SKM-1 treated with dmso at 0.1 percent for 144 hours (cell line): ENCODE measurements at regions not wholly inside any gene's neighbourhood (a gene's known extent, or its start where the extent isn't known, plus 50 kb on each side); places are given as distances from the start of the nearest gene placed in this dataset.
"Not testable (repeated sequence)": the region's sequence is repeated elsewhere in the genome, so short reads cannot be mapped to it uniquely, and the experiment has no call there.

ENCODE experiments used
- DNase-seq: peaks from one replicate; lab custom pipeline; 2025; ENCODE audit not compliant: unreplicated experiment; lab: John Stamatoyannopoulos, UW

- DNase-seq: no peak
These were observed 719.5 kb downstream of the BCL11A start for GRCh38 chr2:59833941-59834340.

DNA sequence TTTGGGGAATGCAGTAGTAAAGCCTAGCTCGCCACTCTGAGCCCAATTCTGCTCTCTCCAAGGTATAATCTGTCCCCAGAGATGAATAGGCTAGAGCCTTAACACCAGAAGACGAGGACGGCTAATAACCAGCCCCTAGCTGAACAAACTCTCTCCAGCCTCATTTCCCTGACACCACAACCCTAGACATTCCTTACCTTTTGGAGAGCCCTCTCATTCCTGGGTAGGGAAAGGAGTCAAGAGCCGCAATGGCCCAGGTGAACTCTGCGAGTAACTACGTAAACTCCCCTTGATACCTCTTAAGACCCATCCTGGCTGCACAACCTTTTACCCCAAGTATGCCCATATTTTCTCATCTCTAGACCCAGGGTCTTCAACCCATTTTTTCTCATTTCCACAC is 722.9 kb downstream of the BCL11A start:
- DNase-seq: no peak

DNA sequence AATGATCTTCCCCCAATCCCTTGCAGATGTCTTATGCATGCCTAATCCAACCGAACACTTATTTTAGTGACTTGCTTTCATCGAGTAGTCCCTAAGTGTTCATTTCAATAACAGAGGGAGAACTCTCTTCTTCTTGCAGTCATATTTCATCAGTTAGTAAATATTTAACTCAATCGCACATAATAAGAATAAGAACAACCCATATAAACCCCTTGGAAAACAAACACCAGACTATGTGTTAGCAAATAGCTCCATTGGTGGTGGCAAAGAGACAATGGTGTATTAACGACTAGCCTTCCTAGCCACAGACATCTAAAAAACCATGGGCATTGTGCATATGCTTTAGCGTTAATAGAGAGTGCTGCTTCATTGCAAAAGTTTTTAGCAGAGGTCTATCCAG is 725.8 kb downstream of the BCL11A start:
- DNase-seq: no peak

- DNase-seq: no peak
These were observed 727.3 kb downstream of the BCL11A start for GRCh38 chr2:59826177-59826576.

- no peak for DNase-seq
These were observed 729.1 kb downstream of the BCL11A start for GRCh38 chr2:59824314-59824713.

DNA sequence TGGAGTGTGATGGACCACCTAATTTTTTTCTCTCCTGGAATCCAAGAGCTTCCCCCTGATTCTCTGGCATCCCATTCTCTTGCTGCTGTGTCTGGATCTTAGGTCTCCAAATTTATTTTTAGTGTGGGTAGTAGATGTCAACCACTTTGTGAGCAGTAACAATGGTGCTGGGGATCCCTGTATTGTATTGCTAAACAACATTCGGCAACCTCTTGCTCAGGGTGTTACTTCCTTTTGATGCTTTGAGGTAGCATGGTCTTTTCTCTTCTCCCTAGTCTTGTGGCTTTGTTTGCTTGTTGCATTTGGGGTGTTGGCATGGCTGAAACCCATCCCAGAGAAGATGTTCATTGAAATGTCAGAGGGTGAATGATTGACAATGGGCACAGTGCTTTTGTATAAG is 737.4 kb downstream of the BCL11A start:
- no peak for DNase-seq

DNA sequence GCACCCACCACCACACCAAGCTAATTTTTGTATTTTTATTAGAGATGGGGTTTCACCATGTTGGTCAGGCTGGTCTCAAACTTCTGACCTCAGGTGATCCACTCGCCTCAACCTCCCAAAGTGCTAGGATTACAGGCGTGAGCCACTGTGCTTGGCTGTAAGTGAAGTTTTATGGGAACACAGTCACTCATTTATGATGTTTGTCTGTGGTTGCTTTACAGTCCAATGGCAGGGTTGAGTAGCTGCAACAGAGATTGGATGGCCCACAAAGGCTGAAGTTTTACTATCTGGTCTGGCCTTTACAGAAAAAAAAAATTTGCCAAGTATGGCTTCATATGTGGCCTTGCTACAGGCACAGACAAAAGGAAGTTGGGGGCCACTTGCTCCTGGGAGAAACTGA is 743.2 kb downstream of the BCL11A start:
- DNase-seq: not testable (repeated sequence)

- DNase-seq: no peak
These were observed 747.0 kb downstream of the BCL11A start for GRCh38 chr2:59806486-59806885.

- DNase-seq: no peak
These were observed 748.7 kb downstream of the BCL11A start for GRCh38 chr2:59804732-59805131.

DNA sequence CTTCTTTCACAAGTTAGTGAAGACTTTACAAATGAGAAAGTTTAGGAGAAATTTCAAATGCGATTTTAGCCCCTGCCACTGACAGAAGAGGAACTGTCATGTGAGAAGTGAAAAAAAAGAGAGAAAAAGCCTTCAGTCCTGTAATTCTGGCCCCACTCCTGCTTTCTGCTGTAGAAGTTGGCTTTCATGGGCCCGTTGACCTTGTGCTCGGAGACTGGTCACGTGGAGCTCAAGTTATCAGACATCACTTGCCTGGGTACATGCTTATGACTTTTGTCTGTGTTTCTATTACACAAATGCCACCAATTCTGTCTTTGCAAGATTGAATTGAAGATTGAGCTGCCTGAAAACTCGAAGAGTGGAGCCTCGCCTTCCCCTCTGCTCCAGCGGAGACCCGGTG is 749.9 kb downstream of the BCL11A start:
- DNase-seq: no peak

DNA sequence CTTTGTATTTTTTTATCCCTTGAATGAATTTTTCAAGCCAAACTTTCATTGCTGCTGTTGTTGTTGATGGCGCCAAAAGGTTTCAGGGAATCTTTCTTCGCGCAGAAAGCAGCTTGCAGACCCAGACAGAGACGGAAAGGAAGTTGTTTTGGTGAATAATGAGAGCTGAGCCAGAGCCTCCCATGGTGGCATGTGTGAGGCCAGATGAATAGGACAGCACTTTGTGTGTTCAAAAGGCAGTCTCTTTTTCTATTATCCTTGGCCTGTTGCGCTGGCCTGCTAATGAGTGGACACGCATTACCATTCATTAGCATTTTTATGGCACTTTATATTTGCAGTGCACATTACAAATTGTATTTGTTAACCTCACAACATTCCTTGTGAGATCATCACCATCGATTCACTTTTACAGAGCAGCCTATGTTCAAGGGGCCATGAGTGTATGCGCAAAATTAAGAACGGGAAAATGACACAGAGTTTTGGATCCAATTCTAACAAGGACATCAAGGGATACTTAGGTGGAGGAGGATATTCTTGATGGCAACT is 754.7 kb downstream of the BCL11A start:
- no peak for DNase-seq

- no peak for DNase-seq
These were observed 762.3 kb downstream of the BCL11A start for GRCh38 chr2:59791004-59791618.

DNA sequence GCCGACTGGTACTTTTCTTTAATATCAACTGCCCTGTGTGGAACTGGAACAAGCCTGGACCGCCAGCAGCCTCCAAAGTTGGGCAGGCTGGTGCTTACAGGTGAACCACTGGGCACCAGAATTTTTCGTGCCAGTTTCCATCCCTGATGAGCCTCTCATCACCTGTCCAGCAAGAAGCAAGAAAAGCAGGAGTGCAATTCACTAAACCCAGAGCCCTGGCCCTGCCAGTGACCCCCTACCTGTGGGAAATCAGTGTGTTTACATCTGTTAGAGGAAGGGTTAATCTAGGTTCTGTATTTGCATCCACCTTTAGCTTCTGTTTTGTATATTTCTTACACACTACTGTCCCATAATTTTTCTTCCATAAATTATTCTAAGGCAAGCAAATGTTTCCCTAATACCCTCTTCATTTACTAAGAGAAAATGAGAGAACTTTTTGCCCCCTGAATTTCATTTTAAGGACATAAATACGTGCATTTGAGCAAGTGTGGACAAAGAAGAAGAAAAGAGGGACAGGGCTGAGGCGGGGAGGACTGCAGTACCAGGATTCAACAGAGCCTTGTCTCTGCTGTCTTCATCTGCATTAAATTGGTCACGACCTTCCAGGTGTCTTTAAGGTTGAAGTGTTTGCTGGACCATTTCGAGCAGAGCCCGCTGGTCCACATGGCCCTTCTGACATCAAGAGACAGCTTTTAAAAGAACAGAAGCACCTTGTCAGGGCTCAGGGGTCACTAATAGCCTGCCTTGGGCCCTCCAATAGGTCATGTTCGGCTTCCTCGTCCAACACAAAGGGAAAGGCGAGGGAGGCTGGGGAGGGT is 763.1 kb downstream of the BCL11A start:
- DNase-seq: no peak

GRCh38 chr2:59789523-59789922 is 763.9 kb downstream of the BCL11A start:
- DNase-seq: no peak

DNA sequence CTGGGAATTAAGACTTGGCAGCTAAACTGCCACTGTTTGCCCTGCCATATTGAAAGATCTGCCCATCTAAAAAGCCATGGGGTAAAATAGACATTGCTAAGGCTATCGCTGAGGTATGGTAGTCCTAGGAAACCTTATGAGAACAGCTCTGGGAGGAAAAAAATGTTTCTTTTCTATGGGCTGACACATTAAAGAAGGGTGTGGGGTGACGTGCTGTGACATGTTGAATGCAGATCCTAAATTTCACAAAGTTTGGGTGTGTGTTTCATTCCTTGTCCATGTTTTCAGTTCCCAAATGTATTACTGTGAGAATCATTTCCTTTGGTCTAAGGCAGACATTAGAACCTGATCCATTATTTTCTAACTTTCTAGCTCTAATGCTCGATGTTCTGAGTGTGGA is 766.4 kb downstream of the BCL11A start:
- DNase-seq: no peak

DNA sequence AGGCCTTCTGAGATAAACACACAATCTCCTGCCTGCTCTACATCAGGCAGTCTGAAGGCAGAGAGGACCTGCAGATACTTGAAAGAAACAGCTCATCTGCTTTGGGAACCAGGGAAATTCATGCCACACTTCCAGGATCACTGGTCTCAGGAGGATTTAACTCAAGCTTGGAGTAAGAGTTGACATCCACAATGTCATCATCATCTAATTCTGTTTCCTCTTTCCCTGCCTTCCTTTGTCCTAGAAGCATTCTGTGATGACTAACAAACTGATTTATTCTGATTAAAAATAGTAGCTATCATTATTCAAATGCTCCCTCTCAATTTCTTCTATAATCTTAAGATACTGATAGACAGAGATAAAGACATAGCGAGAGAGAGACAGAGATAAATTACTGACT is 766.8 kb downstream of the BCL11A start:
- DNase-seq: no peak

- DNase-seq: no peak
These were observed 773.9 kb downstream of the BCL11A start for GRCh38 chr2:59779571-59779970.

- no peak for DNase-seq
These were observed 776.3 kb downstream of the BCL11A start for GRCh38 chr2:59777120-59777519.

DNA sequence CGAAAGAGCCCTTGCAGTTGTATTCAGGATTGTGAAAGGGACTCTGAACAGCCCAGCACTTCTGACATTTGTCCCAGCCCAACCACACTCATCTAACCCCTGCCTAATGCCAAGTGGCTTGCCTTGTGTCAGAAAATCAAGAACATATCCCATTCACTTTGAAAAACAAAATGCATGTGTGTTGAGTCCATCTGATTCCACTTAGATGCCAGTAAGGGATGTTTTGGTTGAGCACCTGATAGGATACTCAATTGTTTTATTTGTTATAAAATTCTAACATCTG is 776.8 kb downstream of the BCL11A start:
- no peak for DNase-seq

DNA sequence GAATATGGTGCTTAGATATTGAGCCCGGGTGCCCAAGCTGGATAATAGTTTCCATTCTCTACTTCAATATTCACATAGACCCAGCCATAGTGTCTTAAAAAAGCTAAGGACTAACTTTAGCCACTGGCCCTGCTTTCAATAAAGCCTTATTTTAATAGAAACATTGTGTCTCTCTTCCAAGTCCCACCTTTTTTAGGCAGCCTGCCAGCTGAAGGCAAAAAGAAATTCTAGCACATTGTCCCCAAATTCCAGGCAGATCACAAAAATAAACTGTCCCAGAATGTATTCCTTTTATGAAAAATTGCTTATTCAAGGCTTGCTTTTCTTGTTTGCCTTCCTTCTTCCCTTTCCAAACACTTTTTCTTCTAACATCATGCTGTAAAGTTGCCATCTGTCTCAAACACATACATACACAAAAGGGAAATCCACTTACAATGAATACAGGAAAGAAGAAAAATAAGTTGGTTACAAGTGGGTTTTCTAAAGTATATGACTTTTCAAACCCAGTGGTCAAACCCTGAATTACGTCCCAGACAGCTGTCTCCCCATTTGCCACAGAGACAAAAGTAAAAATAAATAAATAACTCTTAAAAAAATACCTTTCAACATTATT is 778.5 kb downstream of the BCL11A start:
- DNase-seq: no peak

- DNase-seq: no peak
These were observed 782.8 kb downstream of the BCL11A start for GRCh38 chr2:59770651-59771050.

GRCh38 chr2:59761966-59762365 is 791.5 kb downstream of the BCL11A start:
- DNase-seq: no peak
